ENCODE measurements at regions not wholly inside any gene's neighbourhood (a gene's known extent, or its start where the extent isn't known, plus 50 kb on each side); places are given as distances from the start of the nearest gene placed in this dataset.

DNA sequence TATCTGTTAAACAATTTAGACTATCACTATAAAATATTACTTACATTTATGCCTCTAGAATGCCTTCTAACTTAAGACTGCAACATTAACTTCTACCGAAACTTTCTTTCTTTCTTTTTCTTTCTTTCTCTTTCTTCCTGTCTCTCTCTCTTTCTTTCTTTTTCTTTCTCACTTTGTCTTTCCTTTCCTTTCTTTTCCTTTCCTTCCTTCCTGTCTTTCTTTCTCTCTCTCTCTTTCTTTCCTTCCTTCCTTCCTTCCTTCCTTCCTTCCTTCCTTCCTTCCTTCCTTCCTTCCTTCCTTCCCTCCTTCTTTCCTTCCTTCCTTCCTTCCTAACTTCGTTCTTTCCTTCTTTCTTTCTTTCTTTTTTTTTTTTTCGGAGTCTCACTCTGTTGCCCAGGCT is 1071.9 kb upstream of the ATXN8OS start:
- TF ChIP-seq, protein P1, sequence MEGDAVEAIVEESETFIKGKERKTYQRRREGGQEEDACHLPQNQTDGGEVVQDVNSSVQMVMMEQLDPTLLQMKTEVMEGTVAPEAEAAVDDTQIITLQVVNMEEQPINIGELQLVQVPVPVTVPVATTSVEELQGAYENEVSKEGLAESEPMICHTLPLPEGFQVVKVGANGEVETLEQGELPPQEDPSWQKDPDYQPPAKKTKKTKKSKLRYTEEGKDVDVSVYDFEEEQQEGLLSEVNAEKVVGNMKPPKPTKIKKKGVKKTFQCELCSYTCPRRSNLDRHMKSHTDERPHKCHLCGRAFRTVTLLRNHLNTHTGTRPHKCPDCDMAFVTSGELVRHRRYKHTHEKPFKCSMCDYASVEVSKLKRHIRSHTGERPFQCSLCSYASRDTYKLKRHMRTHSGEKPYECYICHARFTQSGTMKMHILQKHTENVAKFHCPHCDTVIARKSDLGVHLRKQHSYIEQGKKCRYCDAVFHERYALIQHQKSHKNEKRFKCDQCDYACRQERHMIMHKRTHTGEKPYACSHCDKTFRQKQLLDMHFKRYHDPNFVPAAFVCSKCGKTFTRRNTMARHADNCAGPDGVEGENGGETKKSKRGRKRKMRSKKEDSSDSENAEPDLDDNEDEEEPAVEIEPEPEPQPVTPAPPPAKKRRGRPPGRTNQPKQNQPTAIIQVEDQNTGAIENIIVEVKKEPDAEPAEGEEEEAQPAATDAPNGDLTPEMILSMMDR (IDR thresholded peaks at IDR 0.05 in 2 of 3, conservative IDR thresholded peaks at IDR 0.05 in 1 of 3; ENCODE audit: insufficient read depth in 2 of 3, low read depth in 1 of 3, low read length in 3 of 3): no peak
- TF ChIP-seq POLR2AphosphoS2 (IDR thresholded peaks at IDR 0.05; ENCODE audit: low read length) (no peak), BRCA1 (IDR thresholded peaks at IDR 0.05) (no peak), BRCA1 (CRISPR knock-in tag; IDR thresholded peaks at IDR 0.05) (no peak), CTBP1 (IDR thresholded peaks at IDR 0.05; ENCODE audit: borderline replicate concordance) (no peak), MTF1 (CRISPR knock-in tag; IDR thresholded peaks at IDR 0.05; ENCODE audit: borderline replicate concordance) (no peak), POLR2AphosphoS5 (IDR thresholded peaks at IDR 0.05; ENCODE audit: control insufficient read depth, insufficient read depth, low read depth, low read length) (no peak), RBM17 (IDR thresholded peaks at IDR 0.05; ENCODE audit: borderline replicate concordance, low read depth, low read length) (no peak), TAF1 (IDR thresholded peaks at IDR 0.05; ENCODE audit: control insufficient read depth, extremely low read depth, insufficient read depth, low read length, severe bottlenecking) (no peak), ZC3H8 (IDR thresholded peaks at IDR 0.05) (no peak)
- TF ChIP-seq, protein P2, sequence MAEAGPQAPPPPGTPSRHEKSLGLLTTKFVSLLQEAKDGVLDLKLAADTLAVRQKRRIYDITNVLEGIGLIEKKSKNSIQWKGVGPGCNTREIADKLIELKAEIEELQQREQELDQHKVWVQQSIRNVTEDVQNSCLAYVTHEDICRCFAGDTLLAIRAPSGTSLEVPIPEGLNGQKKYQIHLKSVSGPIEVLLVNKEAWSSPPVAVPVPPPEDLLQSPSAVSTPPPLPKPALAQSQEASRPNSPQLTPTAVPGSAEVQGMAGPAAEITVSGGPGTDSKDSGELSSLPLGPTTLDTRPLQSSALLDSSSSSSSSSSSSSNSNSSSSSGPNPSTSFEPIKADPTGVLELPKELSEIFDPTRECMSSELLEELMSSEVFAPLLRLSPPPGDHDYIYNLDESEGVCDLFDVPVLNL (CRISPR knock-in tag; IDR thresholded peaks at IDR 0.05; ENCODE audit: low read depth): no peak
- TF ChIP-seq, protein P3, sequence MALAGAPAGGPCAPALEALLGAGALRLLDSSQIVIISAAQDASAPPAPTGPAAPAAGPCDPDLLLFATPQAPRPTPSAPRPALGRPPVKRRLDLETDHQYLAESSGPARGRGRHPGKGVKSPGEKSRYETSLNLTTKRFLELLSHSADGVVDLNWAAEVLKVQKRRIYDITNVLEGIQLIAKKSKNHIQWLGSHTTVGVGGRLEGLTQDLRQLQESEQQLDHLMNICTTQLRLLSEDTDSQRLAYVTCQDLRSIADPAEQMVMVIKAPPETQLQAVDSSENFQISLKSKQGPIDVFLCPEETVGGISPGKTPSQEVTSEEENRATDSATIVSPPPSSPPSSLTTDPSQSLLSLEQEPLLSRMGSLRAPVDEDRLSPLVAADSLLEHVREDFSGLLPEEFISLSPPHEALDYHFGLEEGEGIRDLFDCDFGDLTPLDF (CRISPR knock-in tag; IDR thresholded peaks at IDR 0.05): no peak
- TF ChIP-seq, protein P4, sequence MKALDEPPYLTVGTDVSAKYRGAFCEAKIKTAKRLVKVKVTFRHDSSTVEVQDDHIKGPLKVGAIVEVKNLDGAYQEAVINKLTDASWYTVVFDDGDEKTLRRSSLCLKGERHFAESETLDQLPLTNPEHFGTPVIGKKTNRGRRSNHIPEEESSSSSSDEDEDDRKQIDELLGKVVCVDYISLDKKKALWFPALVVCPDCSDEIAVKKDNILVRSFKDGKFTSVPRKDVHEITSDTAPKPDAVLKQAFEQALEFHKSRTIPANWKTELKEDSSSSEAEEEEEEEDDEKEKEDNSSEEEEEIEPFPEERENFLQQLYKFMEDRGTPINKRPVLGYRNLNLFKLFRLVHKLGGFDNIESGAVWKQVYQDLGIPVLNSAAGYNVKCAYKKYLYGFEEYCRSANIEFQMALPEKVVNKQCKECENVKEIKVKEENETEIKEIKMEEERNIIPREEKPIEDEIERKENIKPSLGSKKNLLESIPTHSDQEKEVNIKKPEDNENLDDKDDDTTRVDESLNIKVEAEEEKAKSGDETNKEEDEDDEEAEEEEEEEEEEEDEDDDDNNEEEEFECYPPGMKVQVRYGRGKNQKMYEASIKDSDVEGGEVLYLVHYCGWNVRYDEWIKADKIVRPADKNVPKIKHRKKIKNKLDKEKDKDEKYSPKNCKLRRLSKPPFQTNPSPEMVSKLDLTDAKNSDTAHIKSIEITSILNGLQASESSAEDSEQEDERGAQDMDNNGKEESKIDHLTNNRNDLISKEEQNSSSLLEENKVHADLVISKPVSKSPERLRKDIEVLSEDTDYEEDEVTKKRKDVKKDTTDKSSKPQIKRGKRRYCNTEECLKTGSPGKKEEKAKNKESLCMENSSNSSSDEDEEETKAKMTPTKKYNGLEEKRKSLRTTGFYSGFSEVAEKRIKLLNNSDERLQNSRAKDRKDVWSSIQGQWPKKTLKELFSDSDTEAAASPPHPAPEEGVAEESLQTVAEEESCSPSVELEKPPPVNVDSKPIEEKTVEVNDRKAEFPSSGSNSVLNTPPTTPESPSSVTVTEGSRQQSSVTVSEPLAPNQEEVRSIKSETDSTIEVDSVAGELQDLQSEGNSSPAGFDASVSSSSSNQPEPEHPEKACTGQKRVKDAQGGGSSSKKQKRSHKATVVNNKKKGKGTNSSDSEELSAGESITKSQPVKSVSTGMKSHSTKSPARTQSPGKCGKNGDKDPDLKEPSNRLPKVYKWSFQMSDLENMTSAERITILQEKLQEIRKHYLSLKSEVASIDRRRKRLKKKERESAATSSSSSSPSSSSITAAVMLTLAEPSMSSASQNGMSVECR (CRISPR knock-in tag; IDR thresholded peaks at IDR 0.05): no peak

Data from K562 (cell line).